Keratinocyte (primary cell): ENCODE measurements at regions not wholly inside any gene's neighbourhood (a gene's known extent, or its start where the extent isn't known, plus 50 kb on each side); places are given as distances from the start of the nearest gene placed in this dataset.

Experiments used
- EZH2 ChIP-seq: IDR thresholded peaks from one replicate; pipeline ENCODE4 v1.6.1; 2012; ENCODE audit warnings: inconsistent platforms, mild to moderate bottlenecking, low read length, moderate library complexity
- TF ChIP-seq, protein P1 (sequence below), 3 experiments: IDR thresholded peaks in 1 of 3; conservative IDR thresholded peaks in 1 of 3; optimal IDR thresholded peaks in 1 of 3; 2 replicates in 2 of 3; 3 replicates in 1 of 3; pipeline versions ENCODE3 to v1.5.1; 2011; ENCODE audit warnings: low read length in 3 of 3, mild to moderate bottlenecking in 3 of 3, moderate library complexity in 2 of 3, control low read depth in 1 of 3, inconsistent platforms in 1 of 3; ENCODE audit not compliant: insufficient read depth in 2 of 3; ENCODE audit errors: extremely low read depth in 1 of 3

DNA sequence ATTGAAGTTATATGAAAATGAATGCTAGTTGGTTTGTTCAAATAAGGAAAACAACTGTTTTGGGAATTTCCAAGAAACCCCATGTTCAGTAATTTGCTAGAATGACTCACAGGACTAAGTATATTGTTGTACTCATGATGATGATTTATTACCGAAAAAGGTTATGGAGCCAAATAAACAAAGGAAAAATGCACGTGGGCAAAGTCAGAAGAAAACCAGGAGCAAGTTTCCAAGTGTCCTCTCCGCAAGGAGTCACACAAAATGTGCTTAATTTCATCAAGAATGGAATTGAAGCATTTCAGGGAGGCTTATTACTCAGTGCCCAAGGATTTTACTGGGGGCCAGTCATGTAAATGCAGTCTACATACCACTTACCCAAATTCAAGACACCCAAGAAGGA is 1652.4 kb upstream of the TMEFF2 start:
- TF ChIP-seq, protein P1, sequence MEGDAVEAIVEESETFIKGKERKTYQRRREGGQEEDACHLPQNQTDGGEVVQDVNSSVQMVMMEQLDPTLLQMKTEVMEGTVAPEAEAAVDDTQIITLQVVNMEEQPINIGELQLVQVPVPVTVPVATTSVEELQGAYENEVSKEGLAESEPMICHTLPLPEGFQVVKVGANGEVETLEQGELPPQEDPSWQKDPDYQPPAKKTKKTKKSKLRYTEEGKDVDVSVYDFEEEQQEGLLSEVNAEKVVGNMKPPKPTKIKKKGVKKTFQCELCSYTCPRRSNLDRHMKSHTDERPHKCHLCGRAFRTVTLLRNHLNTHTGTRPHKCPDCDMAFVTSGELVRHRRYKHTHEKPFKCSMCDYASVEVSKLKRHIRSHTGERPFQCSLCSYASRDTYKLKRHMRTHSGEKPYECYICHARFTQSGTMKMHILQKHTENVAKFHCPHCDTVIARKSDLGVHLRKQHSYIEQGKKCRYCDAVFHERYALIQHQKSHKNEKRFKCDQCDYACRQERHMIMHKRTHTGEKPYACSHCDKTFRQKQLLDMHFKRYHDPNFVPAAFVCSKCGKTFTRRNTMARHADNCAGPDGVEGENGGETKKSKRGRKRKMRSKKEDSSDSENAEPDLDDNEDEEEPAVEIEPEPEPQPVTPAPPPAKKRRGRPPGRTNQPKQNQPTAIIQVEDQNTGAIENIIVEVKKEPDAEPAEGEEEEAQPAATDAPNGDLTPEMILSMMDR (optimal IDR thresholded peaks at IDR 0.05 in 1 of 3, IDR thresholded peaks at IDR 0.05 in 1 of 3, conservative IDR thresholded peaks at IDR 0.05 in 1 of 3; ENCODE audit: extremely low read depth in 1 of 3, insufficient read depth in 2 of 3, low read length in 3 of 3) = no peak
- TF ChIP-seq EZH2 = no peak
